ENCODE measurements at regions not wholly inside any gene's neighbourhood (a gene's known extent, or its start where the extent isn't known, plus 50 kb on each side); places are given as distances from the start of the nearest gene placed in this dataset.

DNA sequence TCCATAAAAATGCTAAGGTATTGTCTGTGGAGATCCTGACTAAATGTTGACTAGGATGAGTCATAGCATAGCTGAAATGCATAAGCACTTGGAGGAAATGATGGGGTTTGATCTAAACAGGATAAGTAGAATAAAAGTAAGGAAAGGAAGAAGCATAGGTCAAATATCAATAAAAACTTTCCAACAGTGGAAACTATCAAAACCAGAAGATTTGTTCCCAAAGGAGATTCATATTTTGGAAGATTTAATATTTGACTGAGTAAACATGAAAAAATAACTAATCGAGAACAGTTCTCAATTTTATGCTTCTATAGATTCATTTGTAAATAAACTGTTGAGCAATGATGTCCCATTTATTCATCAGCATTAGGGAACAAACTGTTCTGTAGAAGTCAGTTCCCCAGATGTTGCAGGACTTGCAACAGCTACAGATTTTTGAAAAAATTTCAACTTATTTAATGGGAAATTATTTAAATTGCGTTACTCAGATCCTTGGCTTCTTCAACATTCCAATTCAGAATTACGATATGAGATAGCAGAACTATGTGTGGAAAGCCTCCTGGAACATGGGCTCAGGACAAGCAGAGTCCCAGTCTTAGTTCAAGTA is 133.7 kb upstream of the TBX18 start:
- peaks cover 2% of the 10 kb centered on the region for H3K9me3 Mint-ChIP-seq
- peaks cover 5% of the 10 kb centered on the region for H3K4me1 Mint-ChIP-seq
- no peak overlapping the region for H3K27ac Mint-ChIP-seq
- WGBS, 2 experiments (ENCODE audit: insufficient coverage in 1 of 2, insufficient read length in 1 of 2) = 95 to 100% methylated on average over 1 to 2 of the region's 3 CpGs
- no peak overlapping the region for H3K4me3 Mint-ChIP-seq
- no peaks in the 10 kb centered on the region for H3K4me1 ChIP-seq (ENCODE audit: control insufficient read depth, insufficient read depth, low read length)
- H3K36me3 Mint-ChIP-seq (ENCODE audit: low read depth) = no peaks in the 10 kb centered on the region
- no peak overlapping the region for H3K27ac ChIP-seq (ENCODE audit: low read depth, low read length)
- H3K36me3 ChIP-seq (ENCODE audit: control insufficient read depth, insufficient read depth, low read length) = no peaks in the 10 kb centered on the region
- H3K9me3 ChIP-seq (ENCODE audit: control insufficient read depth, low read length) = no peaks in the 10 kb centered on the region
- no peak for TF ChIP-seq CTCF (conservative IDR thresholded peaks at IDR 0.05)
- no peak overlapping the region for H3K9ac ChIP-seq (ENCODE audit: extremely low read depth, low read length, poor library complexity, severe bottlenecking)
- H3K27me3 ChIP-seq (ENCODE audit: control insufficient read depth, insufficient read depth, low read length, poor library complexity, severe bottlenecking) = no peaks in the 10 kb centered on the region
- H3K27me3 Mint-ChIP-seq (ENCODE audit: insufficient read depth) = no peaks in the 10 kb centered on the region
- DNase-seq = no peak
- no peak overlapping the region for H3K4me3 ChIP-seq (ENCODE audit: low read length)

DNA sequence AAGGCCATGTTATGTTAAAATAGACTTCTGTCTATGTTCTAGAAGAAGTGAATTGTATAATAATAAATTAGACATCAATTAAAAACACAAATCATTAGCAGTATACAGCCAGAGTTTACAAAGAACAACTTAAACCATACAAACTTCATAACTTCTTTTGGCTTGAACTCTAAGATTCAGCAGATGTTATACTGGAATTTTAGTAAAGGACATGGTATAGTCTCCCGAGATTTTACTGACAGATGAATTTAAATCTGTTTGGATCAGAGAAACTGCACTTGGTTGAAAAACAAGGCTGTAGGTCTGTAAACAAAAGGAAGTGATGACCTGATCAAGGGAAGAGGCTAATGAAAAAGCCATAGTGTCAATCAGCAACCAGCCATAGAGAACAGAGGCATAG is 132.6 kb upstream of the TBX18 start:
- Histone ChIP-seq H3K4me3 (ENCODE audit: low read length) (no peak overlapping the region), H3K4me1 (ENCODE audit: control insufficient read depth, insufficient read depth, low read length) (no peaks in the 10 kb centered on the region), H3K9me3 (ENCODE audit: control insufficient read depth, low read length) (no peaks in the 10 kb centered on the region), H3K27ac (ENCODE audit: low read depth, low read length) (no peak overlapping the region), H3K36me3 (ENCODE audit: control insufficient read depth, insufficient read depth, low read length) (no peaks in the 10 kb centered on the region), H3K9ac (ENCODE audit: extremely low read depth, low read length, poor library complexity, severe bottlenecking) (no peak overlapping the region), H3K27me3 (ENCODE audit: control insufficient read depth, insufficient read depth, low read length, poor library complexity, severe bottlenecking) (no peaks in the 10 kb centered on the region)
- Mint-ChIP-seq H3K4me3 (no peak overlapping the region), H3K27ac (no peak overlapping the region), H3K27me3 (ENCODE audit: insufficient read depth) (no peaks in the 10 kb centered on the region), H3K9me3 (peaks cover 2% of the 10 kb centered on the region), H3K36me3 (ENCODE audit: low read depth) (no peaks in the 10 kb centered on the region), H3K4me1 (peaks cover 5% of the 10 kb centered on the region)
- 88 to 100% methylated on average over 1 of the region's 1 CpG for WGBS, 2 experiments (ENCODE audit: insufficient coverage in 1 of 2, insufficient read length in 1 of 2)
- DNase-seq = no peak
- no peak for TF ChIP-seq CTCF (conservative IDR thresholded peaks at IDR 0.05)

DNA sequence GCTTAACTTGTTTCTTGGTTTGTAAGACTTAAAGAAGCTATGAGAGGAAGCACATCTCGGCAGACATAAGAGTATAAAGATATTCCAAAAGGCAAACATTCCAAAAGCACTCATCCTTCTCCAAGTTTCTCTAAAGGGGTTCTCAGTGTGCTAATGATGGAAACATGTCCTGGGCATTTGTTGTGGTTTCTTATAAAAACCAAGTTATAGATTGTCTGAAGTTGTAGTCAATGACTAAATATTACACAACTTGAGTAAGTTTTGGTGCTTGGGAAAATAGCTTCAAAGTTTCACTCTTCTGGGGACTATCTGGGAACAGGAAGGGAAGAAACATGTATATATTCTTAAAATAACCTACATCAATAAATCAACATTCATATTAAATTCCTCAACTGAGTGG is 128.3 kb upstream of the TBX18 start:
- Mint-ChIP-seq H3K36me3 (ENCODE audit: low read depth) (no peaks in the 10 kb centered on the region), H3K4me3 (no peak overlapping the region), H3K27ac (no peak overlapping the region), H3K27me3 (ENCODE audit: insufficient read depth) (no peaks in the 10 kb centered on the region), H3K9me3 (no peaks in the 10 kb centered on the region), H3K4me1 (peaks cover 5% of the 10 kb centered on the region)
- WGBS, 2 experiments (ENCODE audit: insufficient coverage in 1 of 2, insufficient read length in 1 of 2) = 90% methylated on average over 1 of the region's 1 CpG; no CpG with 5 or more reads in 1 of the 2 experiments
- H3K9ac ChIP-seq (ENCODE audit: extremely low read depth, low read length, poor library complexity, severe bottlenecking) = no peak overlapping the region
- H3K4me3 ChIP-seq (ENCODE audit: low read length) = no peak overlapping the region
- H3K4me1 ChIP-seq (ENCODE audit: control insufficient read depth, insufficient read depth, low read length) = no peaks in the 10 kb centered on the region
- TF ChIP-seq CTCF (conservative IDR thresholded peaks at IDR 0.05) = no peak
- H3K27me3 ChIP-seq (ENCODE audit: control insufficient read depth, insufficient read depth, low read length, poor library complexity, severe bottlenecking) = no peaks in the 10 kb centered on the region
- no peak overlapping the region for H3K27ac ChIP-seq (ENCODE audit: low read depth, low read length)
- no peaks in the 10 kb centered on the region for H3K36me3 ChIP-seq (ENCODE audit: control insufficient read depth, insufficient read depth, low read length)
- no peak for DNase-seq
- H3K9me3 ChIP-seq (ENCODE audit: control insufficient read depth, low read length) = no peaks in the 10 kb centered on the region
